ENCODE measurements at regions not wholly inside any gene's neighbourhood (a gene's known extent, or its start where the extent isn't known, plus 50 kb on each side); places are given as distances from the start of the nearest gene placed in this dataset.

DNA sequence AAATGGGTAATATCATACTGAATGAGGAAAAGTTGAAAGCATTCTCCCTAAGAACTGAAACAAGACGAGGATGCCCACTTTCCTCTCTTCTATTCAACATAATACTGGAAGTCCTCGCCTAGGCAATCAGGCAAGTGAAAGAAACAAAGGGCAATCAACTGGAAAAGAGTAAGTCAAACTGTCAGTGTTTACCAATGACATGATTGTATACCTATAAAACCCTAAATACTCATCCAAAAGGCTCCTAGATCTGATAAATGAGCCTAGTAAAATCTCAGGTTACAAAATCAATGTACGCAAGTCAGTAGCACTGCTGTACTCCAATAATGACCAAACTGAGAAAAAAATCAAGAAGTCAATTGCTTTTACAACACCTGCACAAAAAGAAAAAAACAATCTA is 575.8 kb upstream of the PRMT6 start:
- DNase-seq (ENCODE audit: low read depth): no peak
- no peak overlapping the region for H3K4me3 ChIP-seq (ENCODE audit: low read depth, low read length)
- in situ Hi-C loops (cut with HindIII; ENCODE audit: low sequenced_read_pairs): no loop called here
- TF ChIP-seq, protein P1, sequence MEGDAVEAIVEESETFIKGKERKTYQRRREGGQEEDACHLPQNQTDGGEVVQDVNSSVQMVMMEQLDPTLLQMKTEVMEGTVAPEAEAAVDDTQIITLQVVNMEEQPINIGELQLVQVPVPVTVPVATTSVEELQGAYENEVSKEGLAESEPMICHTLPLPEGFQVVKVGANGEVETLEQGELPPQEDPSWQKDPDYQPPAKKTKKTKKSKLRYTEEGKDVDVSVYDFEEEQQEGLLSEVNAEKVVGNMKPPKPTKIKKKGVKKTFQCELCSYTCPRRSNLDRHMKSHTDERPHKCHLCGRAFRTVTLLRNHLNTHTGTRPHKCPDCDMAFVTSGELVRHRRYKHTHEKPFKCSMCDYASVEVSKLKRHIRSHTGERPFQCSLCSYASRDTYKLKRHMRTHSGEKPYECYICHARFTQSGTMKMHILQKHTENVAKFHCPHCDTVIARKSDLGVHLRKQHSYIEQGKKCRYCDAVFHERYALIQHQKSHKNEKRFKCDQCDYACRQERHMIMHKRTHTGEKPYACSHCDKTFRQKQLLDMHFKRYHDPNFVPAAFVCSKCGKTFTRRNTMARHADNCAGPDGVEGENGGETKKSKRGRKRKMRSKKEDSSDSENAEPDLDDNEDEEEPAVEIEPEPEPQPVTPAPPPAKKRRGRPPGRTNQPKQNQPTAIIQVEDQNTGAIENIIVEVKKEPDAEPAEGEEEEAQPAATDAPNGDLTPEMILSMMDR (IDR thresholded peaks at IDR 0.05; ENCODE audit: low read depth, low read length, missing control alignments): no peak

DNA sequence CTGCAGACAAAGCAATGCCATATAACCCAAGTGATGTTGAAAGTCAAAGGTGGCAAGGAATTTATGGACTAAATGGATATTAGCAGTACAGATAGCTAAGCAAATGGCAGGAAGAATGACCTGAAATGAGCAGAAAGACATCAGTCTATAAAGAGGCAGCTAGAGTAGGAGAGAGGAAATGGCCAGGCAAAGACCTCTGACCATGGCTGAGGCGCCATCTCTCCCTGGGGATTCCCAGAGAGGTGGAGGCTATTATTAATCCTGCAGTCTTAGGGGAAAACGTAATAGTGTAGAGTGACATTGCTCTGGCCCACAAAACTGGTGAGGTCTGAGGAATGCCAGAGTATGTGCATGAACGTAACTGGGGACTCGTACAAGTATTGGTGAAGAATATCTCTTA is 563.6 kb upstream of the PRMT6 start:
- in situ Hi-C loops (cut with HindIII; ENCODE audit: low sequenced_read_pairs): no loop called here
- no peak for DNase-seq (ENCODE audit: low read depth)
- H3K4me3 ChIP-seq (ENCODE audit: low read depth, low read length): no peak overlapping the region
- TF ChIP-seq, protein P1 (IDR thresholded peaks at IDR 0.05; ENCODE audit: low read depth, low read length, missing control alignments): no peak

DNA sequence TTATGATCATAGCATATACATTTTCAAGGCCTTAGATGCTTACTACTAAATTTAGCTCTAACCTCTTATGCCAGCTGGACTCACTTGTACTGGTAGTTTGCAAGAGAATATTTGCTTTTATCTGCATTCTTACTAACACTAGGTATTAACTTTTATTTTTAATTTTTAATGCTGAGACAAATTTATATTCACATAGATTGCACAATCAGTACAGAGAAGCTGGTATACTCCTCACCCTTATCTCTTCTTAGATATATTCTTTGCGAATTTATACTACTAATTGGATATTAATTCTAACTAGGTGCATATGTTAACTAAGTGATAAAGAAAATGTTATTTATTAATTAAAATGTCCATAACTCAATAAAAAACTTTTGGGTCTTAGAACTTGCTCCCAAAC is 561.8 kb upstream of the PRMT6 start:
- DNase-seq (ENCODE audit: low read depth): no peak

DNA sequence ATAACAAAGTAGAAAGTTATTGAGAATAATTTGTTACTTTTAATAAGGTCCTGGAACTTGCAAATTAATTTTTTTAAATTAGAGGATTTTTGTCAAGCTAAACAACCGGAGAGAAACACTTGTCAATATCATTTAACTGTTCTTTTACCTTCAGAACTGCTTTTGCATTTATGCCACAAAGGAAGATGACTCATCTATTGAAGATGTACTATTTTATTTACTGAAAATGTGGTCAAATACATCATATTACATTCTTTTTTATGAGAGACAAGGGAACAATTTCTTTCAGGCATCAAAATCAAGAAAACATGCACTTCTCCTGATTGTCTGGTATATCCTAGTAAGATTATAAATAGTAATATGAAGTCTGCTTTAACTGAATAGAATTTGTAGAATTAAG is 558.2 kb upstream of the PRMT6 start:
- in situ Hi-C loops (cut with HindIII; ENCODE audit: low sequenced_read_pairs): no loop called here
- TF ChIP-seq, protein P1 (IDR thresholded peaks at IDR 0.05; ENCODE audit: low read depth, low read length, missing control alignments): no peak
- DNase-seq (ENCODE audit: low read depth): no peak
- H3K4me3 ChIP-seq (ENCODE audit: low read depth, low read length): no peak overlapping the region

More for the DNA sequence above, 561.8 kb upstream of the PRMT6 start:
- in situ Hi-C loops (cut with HindIII; ENCODE audit: low sequenced_read_pairs): no loop called here
- TF ChIP-seq, protein P1 (IDR thresholded peaks at IDR 0.05; ENCODE audit: low read depth, low read length, missing control alignments): no peak
- no peak overlapping the region for H3K4me3 ChIP-seq (ENCODE audit: low read depth, low read length)

DNA sequence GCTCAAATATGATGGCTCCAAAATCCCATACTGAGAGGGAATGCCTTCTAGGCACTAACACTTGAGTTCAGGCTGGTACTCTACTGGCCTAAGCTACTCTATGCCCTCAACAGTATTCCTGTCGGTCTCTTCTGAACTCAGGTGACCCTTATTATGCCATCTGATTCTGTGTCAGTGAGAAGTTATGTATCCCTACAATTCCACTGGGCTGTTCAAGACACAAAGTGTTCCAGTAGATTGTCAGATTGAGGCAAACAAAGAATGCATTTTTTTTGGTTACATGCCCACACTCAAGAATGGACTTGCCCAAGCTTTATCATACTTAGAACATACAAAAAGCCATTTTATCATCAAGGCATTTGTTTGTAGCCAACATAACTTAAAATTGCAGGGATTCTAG is 553.8 kb upstream of the PRMT6 start:
- TF ChIP-seq, protein P1 (IDR thresholded peaks at IDR 0.05; ENCODE audit: low read depth, low read length, missing control alignments): no peak
- in situ Hi-C loops (cut with HindIII; ENCODE audit: low sequenced_read_pairs): no loop called here
- no peak overlapping the region for H3K4me3 ChIP-seq (ENCODE audit: low read depth, low read length)
- no peak for DNase-seq (ENCODE audit: low read depth)

DNA sequence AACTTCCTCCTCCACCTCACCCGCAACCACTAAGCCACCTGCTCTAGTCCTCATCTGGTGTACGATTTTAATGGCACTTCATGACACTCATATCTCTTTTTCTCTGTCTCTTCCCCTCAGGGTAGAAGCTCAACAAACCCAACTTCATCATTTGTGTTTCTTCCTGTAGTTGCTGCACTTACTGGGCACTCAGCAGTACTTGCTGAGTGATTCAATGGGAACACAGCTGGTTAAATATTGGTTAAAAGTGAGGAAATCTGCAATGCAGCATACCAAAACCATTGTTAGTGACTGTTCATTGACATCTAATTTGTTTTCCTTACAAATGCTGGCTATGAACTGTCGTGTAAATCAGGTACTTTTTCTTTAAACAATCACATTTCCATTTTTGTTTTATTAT is 541.1 kb upstream of the PRMT6 start:
- H3K4me3 ChIP-seq (ENCODE audit: low read depth, low read length): no peak overlapping the region
- in situ Hi-C loops (cut with HindIII; ENCODE audit: low sequenced_read_pairs): no loop called here
- no peak for DNase-seq (ENCODE audit: low read depth)

More for the DNA sequence above, 541.1 kb upstream of the PRMT6 start:
- TF ChIP-seq, protein P1 (IDR thresholded peaks at IDR 0.05; ENCODE audit: low read depth, low read length, missing control alignments): no peak
